ENCODE measurements at regions not wholly inside any gene's neighbourhood (a gene's known extent, or its start where the extent isn't known, plus 50 kb on each side); places are given as distances from the start of the nearest gene placed in this dataset.

GRCh38 chr14:85315733-85316290 lies 214.1 kb upstream of the FLRT2 start:
- 56 to 63% methylated on average over 5 of the region's 5 CpGs for WGBS, 2 donors
- Histone ChIP-seq H3K4me1 (ENCODE audit: control insufficient read depth in 5 of 5, insufficient read depth in 5 of 5, low read length in 5 of 5) (peaks cover 0 to 18% (median 0%) of the 10 kb centered on the region in 5 donors), H3K36me3 (ENCODE audit: control insufficient read depth in 4 of 4, insufficient read depth in 4 of 4, low read length in 4 of 4) (no peaks in the 10 kb centered on the region), H3K9me3 (ENCODE audit: control insufficient read depth in 4 of 4, insufficient read depth in 3 of 4, low read length in 3 of 4) (no peaks in the 10 kb centered on the region), H3K27me3 (ENCODE audit: control insufficient read depth in 3 of 3, insufficient read depth in 3 of 3, low read length in 2 of 3) (no peaks in the 10 kb centered on the region), H3K27ac (ENCODE audit: low read depth in 1 of 2, low read length in 1 of 2) (no peak overlapping the region), H3K9ac (ENCODE audit: insufficient read depth in 1 of 2, low read length in 2 of 2) (no peak overlapping the region), H3K4me3 (no peak overlapping the region)
- ATAC-seq (ENCODE audit: insufficient read depth, low FRiP score) (no peak), DNase-seq (peak in 1 of 3 donors; percentile 23)
- TF ChIP-seq CTCF (IDR thresholded peaks at IDR 0.05; ENCODE audit: control extremely low read depth, extremely low read depth): no peak

GRCh38 chr14:85316701-85317410 lies 213.1 kb upstream of the FLRT2 start:
- Histone ChIP-seq H3K27me3 (ENCODE audit: control insufficient read depth in 3 of 3, insufficient read depth in 3 of 3, low read length in 2 of 3) (no peaks in the 10 kb centered on the region), H3K9ac (ENCODE audit: insufficient read depth in 1 of 2, low read length in 2 of 2) (no peak overlapping the region), H3K36me3 (ENCODE audit: control insufficient read depth in 4 of 4, insufficient read depth in 4 of 4, low read length in 4 of 4) (no peaks in the 10 kb centered on the region), H3K27ac (ENCODE audit: low read depth in 1 of 2, low read length in 1 of 2) (no peak overlapping the region), H3K4me3 (no peak overlapping the region), H3K4me1 (ENCODE audit: control insufficient read depth in 5 of 5, insufficient read depth in 5 of 5, low read length in 5 of 5) (peaks cover 0 to 18% (median 0%) of the 10 kb centered on the region in 5 donors), H3K9me3 (ENCODE audit: control insufficient read depth in 4 of 4, insufficient read depth in 3 of 4, low read length in 3 of 4) (peaks cover 0 to 2% (median 0%) of the 10 kb centered on the region in 4 donors)
- 61 to 75% methylated on average over 2 of the region's 2 CpGs for WGBS, 2 donors
- no peak for TF ChIP-seq CTCF (IDR thresholded peaks at IDR 0.05; ENCODE audit: control extremely low read depth, extremely low read depth)
- ATAC-seq (ENCODE audit: insufficient read depth, low FRiP score) (no peak), DNase-seq (no peak)

GRCh38 chr14:85317491-85318021 lies 212.4 kb upstream of the FLRT2 start:
- Histone ChIP-seq H3K27me3 (ENCODE audit: control insufficient read depth in 3 of 3, insufficient read depth in 3 of 3, low read length in 2 of 3) (no peaks in the 10 kb centered on the region), H3K27ac (ENCODE audit: low read depth in 1 of 2, low read length in 1 of 2) (no peak overlapping the region), H3K9me3 (ENCODE audit: control insufficient read depth in 4 of 4, insufficient read depth in 3 of 4, low read length in 3 of 4) (peaks cover 0 to 2% (median 0%) of the 10 kb centered on the region in 4 donors), H3K4me1 (ENCODE audit: control insufficient read depth in 5 of 5, insufficient read depth in 5 of 5, low read length in 5 of 5) (peaks cover 0 to 18% (median 0%) of the 10 kb centered on the region in 5 donors), H3K36me3 (ENCODE audit: control insufficient read depth in 4 of 4, insufficient read depth in 4 of 4, low read length in 4 of 4) (no peaks in the 10 kb centered on the region), H3K4me3 (no peak overlapping the region), H3K9ac (ENCODE audit: insufficient read depth in 1 of 2, low read length in 2 of 2) (no peak overlapping the region)
- ATAC-seq (ENCODE audit: insufficient read depth, low FRiP score): no peak
- no peak for DNase-seq
- WGBS, 2 donors: 87 to 88% methylated on average over 3 of the region's 3 CpGs
- TF ChIP-seq CTCF (IDR thresholded peaks at IDR 0.05; ENCODE audit: control extremely low read depth, extremely low read depth): no peak
